Vagina (tissue), 2 donors: ENCODE measurements at regions not wholly inside any gene's neighbourhood (a gene's known extent, or its start where the extent isn't known, plus 50 kb on each side); places are given as distances from the start of the nearest gene placed in this dataset.
"Not testable (repeated sequence)": the region's sequence is repeated elsewhere in the genome, so short reads cannot be mapped to it uniquely, and the experiment has no call there.

Source experiments
- POLR2A ChIP-seq, 2 donors: fragments of 450-650 bp; IDR thresholded peaks; one replicate each; pipeline ENCODE4 v1.6.1; 2017; ENCODE audit warnings: antibody characterized with exemption in 2 of 2, mild to moderate bottlenecking in 2 of 2, moderate library complexity in 2 of 2
- POLR2AphosphoS5 ChIP-seq, 2 donors: sonication (generic); formaldehyde crosslinking; IDR thresholded peaks; one replicate each; pipeline ENCODE4 v1.9.0; 2017; ENCODE audit warnings: antibody characterized with exemption in 2 of 2, mild to moderate bottlenecking in 2 of 2, low read depth in 1 of 2; ENCODE audit not compliant: insufficient read depth in 1 of 2

GRCh38 chr15:45874566-45874965 is 239.7 kb downstream of the SQOR start:
- not testable (repeated sequence) for TF ChIP-seq POLR2A (IDR thresholded peaks at IDR 0.05); POLR2AphosphoS5 (IDR thresholded peaks at IDR 0.05; ENCODE audit: insufficient read depth in 1 of 2, low read depth in 1 of 2)
